ENCODE measurements at regions not wholly inside any gene's neighbourhood (a gene's known extent, or its start where the extent isn't known, plus 50 kb on each side); places are given as distances from the start of the nearest gene placed in this dataset.

DNA sequence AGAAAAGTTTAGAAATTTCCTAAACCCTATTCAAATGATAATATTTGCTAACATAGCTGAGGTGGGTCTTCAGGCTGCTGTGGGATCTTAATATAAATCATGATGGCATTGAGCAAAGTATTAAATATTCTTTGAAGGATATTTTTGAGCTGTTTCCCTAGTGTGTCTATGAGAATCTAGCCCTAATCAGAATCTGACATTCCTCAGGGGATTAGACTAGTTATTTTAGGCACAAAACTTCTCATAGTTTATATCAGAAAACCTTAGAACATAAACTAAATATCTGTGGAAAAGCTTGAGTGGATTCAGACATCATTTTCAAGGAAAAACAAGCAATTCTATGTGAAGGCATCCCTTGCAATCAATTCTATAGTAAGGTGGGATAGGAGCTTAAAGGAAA is 594.5 kb downstream of the RFPL4B start:
- no TSS peak for BruUV-seq (replicated peaks)
- DNase-seq (ENCODE audit: low read depth, low spot score) = no peak
- H3K27me3 ChIP-seq (ENCODE audit: control insufficient read depth, insufficient read depth, low read length) = no peaks in the 10 kb centered on the region
- ChIA-PET POLR2A (no interaction called here), CTCF (no interaction called here)
- in situ Hi-C loops (cut with HindIII; ENCODE audit: low pct_unique_long_range_greater_than_20kb, low sequenced_read_pairs) (no loop called here), intact Hi-C loops (cut with micrococcal nuclease; ENCODE audit: unreplicated experiment) (no loop called here)
- no peaks in the 10 kb centered on the region for H3K36me3 ChIP-seq (ENCODE audit: control insufficient read depth, insufficient read depth, low read length)
- no peaks in the 10 kb centered on the region for H3K9me3 ChIP-seq (ENCODE audit: control insufficient read depth, insufficient read depth, low read depth, low read length)
- no peak overlapping the region for H3K27ac ChIP-seq (ENCODE audit: low read length)
- no peak overlapping the region for H3K4me3 ChIP-seq (ENCODE audit: low read depth in 2 of 2, low read length in 2 of 2)
- TF ChIP-seq, protein P1, sequence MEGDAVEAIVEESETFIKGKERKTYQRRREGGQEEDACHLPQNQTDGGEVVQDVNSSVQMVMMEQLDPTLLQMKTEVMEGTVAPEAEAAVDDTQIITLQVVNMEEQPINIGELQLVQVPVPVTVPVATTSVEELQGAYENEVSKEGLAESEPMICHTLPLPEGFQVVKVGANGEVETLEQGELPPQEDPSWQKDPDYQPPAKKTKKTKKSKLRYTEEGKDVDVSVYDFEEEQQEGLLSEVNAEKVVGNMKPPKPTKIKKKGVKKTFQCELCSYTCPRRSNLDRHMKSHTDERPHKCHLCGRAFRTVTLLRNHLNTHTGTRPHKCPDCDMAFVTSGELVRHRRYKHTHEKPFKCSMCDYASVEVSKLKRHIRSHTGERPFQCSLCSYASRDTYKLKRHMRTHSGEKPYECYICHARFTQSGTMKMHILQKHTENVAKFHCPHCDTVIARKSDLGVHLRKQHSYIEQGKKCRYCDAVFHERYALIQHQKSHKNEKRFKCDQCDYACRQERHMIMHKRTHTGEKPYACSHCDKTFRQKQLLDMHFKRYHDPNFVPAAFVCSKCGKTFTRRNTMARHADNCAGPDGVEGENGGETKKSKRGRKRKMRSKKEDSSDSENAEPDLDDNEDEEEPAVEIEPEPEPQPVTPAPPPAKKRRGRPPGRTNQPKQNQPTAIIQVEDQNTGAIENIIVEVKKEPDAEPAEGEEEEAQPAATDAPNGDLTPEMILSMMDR (IDR thresholded peaks at IDR 0.05) = no peak
- no peak for TF ChIP-seq SIN3A (IDR thresholded peaks at IDR 0.05; ENCODE audit: borderline replicate concordance, insufficient read depth, low read depth, low read length)
- no peak for ATAC-seq
- no peaks in the 10 kb centered on the region for H3K4me1 ChIP-seq (ENCODE audit: control insufficient read depth, insufficient read depth, low read length)

DNA sequence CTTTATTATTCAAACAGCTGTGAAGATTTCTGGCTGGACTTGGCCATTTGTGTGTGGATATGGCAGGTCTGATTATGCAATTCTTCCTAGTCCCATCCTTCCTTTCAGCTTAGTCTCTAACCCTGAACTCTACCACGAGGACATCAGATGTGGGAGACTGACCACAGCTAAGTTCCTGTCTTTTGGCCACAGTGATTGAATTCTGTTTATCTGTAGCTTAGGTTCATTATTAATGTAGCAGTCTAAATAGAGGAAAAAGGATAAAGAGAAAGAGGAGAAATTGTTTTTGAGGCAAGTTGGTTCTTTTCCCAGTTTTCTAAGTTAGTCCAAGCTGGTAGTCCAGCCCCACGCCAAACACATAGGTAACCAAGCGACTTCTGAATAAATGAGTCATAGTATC is 598.9 kb downstream of the RFPL4B start:
- Histone ChIP-seq H3K36me3 (ENCODE audit: control insufficient read depth, insufficient read depth, low read length) (no peaks in the 10 kb centered on the region), H3K27me3 (ENCODE audit: control insufficient read depth, insufficient read depth, low read length) (no peaks in the 10 kb centered on the region), H3K27ac (ENCODE audit: low read length) (no peak overlapping the region), H3K9me3 (ENCODE audit: control insufficient read depth, insufficient read depth, low read depth, low read length) (no peaks in the 10 kb centered on the region), H3K4me3 (ENCODE audit: low read depth in 2 of 2, low read length in 2 of 2) (no peak overlapping the region), H3K4me1 (ENCODE audit: control insufficient read depth, insufficient read depth, low read length) (no peaks in the 10 kb centered on the region)
- no peak for ATAC-seq
- DNase-seq (ENCODE audit: low read depth, low spot score) = no peak
- ChIA-PET CTCF (no interaction called here), POLR2A (interaction anchor here (0.7 kb wide), 1 partner anchor 17 kb away, joined by 4 read pairs; no protein-coding TSS in a partner anchor)
- intact Hi-C loops (cut with micrococcal nuclease; ENCODE audit: unreplicated experiment) = no loop called here
- TF ChIP-seq, protein P1 (IDR thresholded peaks at IDR 0.05) = no peak
- TF ChIP-seq POLR2AphosphoS5 (IDR thresholded peaks at IDR 0.05; ENCODE audit: low read depth, low read length) = no peak
- TF ChIP-seq, protein P2, sequence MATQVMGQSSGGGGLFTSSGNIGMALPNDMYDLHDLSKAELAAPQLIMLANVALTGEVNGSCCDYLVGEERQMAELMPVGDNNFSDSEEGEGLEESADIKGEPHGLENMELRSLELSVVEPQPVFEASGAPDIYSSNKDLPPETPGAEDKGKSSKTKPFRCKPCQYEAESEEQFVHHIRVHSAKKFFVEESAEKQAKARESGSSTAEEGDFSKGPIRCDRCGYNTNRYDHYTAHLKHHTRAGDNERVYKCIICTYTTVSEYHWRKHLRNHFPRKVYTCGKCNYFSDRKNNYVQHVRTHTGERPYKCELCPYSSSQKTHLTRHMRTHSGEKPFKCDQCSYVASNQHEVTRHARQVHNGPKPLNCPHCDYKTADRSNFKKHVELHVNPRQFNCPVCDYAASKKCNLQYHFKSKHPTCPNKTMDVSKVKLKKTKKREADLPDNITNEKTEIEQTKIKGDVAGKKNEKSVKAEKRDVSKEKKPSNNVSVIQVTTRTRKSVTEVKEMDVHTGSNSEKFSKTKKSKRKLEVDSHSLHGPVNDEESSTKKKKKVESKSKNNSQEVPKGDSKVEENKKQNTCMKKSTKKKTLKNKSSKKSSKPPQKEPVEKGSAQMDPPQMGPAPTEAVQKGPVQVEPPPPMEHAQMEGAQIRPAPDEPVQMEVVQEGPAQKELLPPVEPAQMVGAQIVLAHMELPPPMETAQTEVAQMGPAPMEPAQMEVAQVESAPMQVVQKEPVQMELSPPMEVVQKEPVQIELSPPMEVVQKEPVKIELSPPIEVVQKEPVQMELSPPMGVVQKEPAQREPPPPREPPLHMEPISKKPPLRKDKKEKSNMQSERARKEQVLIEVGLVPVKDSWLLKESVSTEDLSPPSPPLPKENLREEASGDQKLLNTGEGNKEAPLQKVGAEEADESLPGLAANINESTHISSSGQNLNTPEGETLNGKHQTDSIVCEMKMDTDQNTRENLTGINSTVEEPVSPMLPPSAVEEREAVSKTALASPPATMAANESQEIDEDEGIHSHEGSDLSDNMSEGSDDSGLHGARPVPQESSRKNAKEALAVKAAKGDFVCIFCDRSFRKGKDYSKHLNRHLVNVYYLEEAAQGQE (IDR thresholded peaks at IDR 0.05; ENCODE audit: insufficient read depth in 1 of 2, low read depth in 2 of 2, low read length in 1 of 2) = no peak
- no peak for TF ChIP-seq SIN3A (IDR thresholded peaks at IDR 0.05; ENCODE audit: borderline replicate concordance, insufficient read depth, low read depth, low read length)
- TF ChIP-seq TCF7L2 (IDR thresholded peaks at IDR 0.05; ENCODE audit: low read depth, low read length) = no peak
- BruUV-seq (replicated peaks) = no TSS peak
- in situ Hi-C loops (cut with HindIII; ENCODE audit: low pct_unique_long_range_greater_than_20kb, low sequenced_read_pairs) = no loop called here

DNA sequence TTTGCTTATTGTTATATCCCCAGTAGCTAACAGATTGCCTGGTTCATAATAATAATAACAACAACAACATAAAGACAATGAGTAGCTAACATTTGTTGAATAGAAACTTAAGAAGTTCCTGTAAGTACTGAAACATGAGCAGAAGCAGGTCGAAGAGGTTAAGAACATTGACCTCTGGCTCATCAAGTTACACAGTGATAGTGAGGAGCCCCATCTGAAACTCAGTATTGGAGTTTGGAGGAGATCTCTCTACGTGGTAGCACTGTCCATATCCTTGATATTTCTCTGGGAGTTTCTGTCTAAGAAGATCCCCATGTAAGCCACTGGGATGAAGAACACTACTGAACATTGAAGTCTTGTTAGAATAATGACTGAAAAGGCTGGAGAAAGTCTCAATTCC is 600.4 kb downstream of the RFPL4B start:
- Histone ChIP-seq H3K4me1 (ENCODE audit: control insufficient read depth, insufficient read depth, low read length) (peaks cover 2% of the 10 kb centered on the region; the same call in 1 of the 2 replicates), H3K27ac (ENCODE audit: low read length) (no peak overlapping the region), H3K27me3 (ENCODE audit: control insufficient read depth, insufficient read depth, low read length) (no peaks in the 10 kb centered on the region), H3K9me3 (ENCODE audit: control insufficient read depth, insufficient read depth, low read depth, low read length) (no peaks in the 10 kb centered on the region), H3K4me3 (ENCODE audit: low read depth in 2 of 2, low read length in 2 of 2) (no peak overlapping the region), H3K36me3 (ENCODE audit: control insufficient read depth, insufficient read depth, low read length) (no peaks in the 10 kb centered on the region)
- intact Hi-C loops (cut with micrococcal nuclease; ENCODE audit: unreplicated experiment) (no loop called here), in situ Hi-C loops (cut with HindIII; ENCODE audit: low pct_unique_long_range_greater_than_20kb, low sequenced_read_pairs) (no loop called here)
- TF ChIP-seq, protein P1 (IDR thresholded peaks at IDR 0.05) = no peak
- TF ChIP-seq POLR2AphosphoS5 (IDR thresholded peaks at IDR 0.05; ENCODE audit: low read depth, low read length) (no peak), TCF7L2 (IDR thresholded peaks at IDR 0.05; ENCODE audit: low read depth, low read length) (no peak), SIN3A (IDR thresholded peaks at IDR 0.05; ENCODE audit: borderline replicate concordance, insufficient read depth, low read depth, low read length) (no peak)
- TF ChIP-seq, protein P2 (IDR thresholded peaks at IDR 0.05; ENCODE audit: insufficient read depth in 1 of 2, low read depth in 2 of 2, low read length in 1 of 2) = no peak
- DNase-seq (ENCODE audit: low read depth, low spot score) = no peak
- CTCF ChIA-PET = no interaction called here
- BruUV-seq (replicated peaks) = no TSS peak
- POLR2A ChIA-PET = no interaction called here
- ATAC-seq = no peak
